ENCODE measurements at regions not wholly inside any gene's neighbourhood (a gene's known extent, or its start where the extent isn't known, plus 50 kb on each side); places are given as distances from the start of the nearest gene placed in this dataset.

DNA sequence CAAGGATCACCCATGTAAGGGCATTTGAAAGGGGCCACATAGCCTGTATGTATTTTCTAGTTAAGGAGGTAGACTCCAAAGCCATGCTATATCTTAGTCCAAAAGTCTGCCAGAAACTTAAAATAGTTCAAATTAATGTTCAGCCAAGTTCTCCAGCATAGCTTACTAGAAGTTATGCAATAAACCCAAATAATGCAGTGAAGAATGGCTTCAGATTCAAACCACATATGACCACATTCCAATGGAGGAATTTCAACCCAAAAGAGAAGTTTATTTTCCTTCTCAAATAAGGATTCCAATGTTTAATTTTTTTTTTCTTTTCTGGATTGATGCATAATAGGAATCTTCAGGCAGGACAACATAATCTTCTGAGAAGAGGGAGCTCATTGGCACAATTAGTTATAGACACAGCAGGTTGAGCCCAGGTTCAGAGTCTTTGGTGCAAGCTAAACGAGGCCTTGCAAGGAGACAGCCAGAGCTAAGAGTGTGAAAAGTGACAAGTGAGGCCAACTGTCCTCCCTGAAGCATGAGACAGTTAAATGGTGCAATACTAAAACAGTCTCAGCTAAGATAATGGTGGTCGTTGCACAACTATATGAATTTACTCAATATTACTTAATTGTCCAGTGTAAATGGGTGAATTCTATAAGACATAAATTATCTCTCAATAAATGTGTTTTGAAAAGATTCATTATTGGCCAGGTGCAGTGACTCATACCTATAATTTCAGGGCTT, 598.8 kb upstream of the CDH4 start:
- DNase-seq (ENCODE audit: low spot score), result no peak
- in situ Hi-C loops (cut with HindIII; ENCODE audit: low sequenced_read_pairs), result no loop called here

GRCh38 chr20:60658681-60659080, 593.4 kb upstream of the CDH4 start:
- in situ Hi-C loops (cut with HindIII; ENCODE audit: low sequenced_read_pairs), result no loop called here
- no peak for DNase-seq (ENCODE audit: low spot score)

DNA sequence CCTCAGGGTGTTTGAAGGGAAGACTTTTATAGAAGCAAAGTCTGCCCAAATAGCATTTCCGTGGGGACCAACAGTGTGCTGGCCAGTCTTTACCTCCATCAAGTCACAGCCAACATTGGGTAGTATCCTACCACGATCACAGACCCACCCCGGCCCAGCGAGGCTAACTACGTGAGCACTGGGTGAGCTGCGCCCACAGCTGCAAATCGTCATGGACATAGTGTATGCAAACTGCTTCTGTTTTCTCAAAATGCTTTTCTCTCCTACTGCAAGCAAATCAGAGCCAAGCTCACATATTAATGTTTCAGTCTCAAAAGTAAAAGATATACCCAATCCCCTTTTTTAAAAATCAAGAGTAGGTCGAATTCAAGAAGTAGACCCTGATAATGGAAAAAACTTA, 592.8 kb upstream of the CDH4 start:
- in situ Hi-C loops (cut with HindIII; ENCODE audit: low sequenced_read_pairs), result no loop called here
- no peak for DNase-seq (ENCODE audit: low spot score)

DNA sequence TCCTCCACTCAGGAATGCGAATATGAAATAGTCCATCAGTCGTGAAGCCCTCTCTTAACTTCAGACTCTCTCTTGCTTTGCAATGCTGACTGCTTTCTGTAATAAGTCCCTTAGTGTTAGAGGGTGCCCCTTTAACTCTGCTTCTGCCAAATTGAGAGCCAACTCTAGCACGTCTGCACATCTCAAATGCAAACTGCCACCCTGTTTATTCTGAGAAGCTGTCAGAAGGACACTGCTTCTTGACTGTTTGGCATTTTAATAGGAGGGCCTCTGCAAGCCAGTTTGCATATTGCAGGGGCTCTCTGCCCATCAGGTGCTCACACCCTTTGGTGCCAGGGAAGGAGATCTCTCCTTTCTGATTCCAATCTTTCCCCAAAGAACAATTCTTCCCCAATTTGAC, 589.8 kb upstream of the CDH4 start:
- DNase-seq (ENCODE audit: low spot score), result no peak
- in situ Hi-C loops (cut with HindIII; ENCODE audit: low sequenced_read_pairs), result no loop called here

- in situ Hi-C loops (cut with HindIII; ENCODE audit: low sequenced_read_pairs), result no loop called here
- DNase-seq (ENCODE audit: low spot score), result no peak
Observed at GRCh38 chr20:60664106-60664505, 588.0 kb upstream of the CDH4 start.

DNA sequence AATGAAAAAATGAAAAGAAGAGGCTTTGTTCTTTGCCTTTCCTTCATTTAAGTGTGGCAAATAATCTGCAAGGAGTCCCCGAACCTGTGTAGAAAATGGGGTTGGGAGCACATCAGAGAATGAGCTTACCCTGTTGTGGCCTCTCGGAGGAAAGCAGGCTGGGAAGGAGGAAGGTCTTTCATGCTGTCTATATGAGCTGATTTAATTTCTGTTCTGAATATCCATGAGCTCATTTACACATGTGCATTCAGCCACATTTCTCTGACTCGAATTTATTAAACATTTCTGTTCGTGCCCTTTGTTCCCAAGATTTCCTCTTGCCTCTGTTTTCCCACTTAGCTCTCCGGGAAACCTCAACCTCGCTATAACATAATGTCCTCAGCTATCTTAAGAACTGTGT, 584.4 kb upstream of the CDH4 start:
- in situ Hi-C loops (cut with HindIII; ENCODE audit: low sequenced_read_pairs), result no loop called here
- no peak for DNase-seq (ENCODE audit: low spot score)

- in situ Hi-C loops (cut with HindIII; ENCODE audit: low sequenced_read_pairs), result no loop called here
- DNase-seq (ENCODE audit: low spot score), result no peak
Observed at GRCh38 chr20:60669211-60669610, 582.9 kb upstream of the CDH4 start.

DNA sequence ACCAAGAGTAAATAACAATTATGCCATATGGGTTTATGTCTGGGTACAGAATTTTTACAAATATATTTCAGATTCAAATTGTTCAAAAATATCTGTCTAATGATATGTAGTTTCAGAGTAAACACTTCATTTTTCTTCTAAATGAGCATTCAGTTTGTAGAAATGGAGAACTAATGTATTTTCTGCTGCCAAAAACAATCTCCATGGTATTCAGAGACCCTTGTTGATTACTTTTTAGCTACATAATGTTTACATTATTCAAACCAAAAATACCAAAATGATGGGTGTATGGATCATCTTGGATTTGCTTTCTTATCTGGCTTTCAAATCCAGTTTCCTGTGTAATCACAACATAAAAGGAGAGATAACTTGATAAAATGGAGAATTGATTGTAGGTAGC, 576.0 kb upstream of the CDH4 start:
- DNase-seq (ENCODE audit: low spot score), result no peak
- in situ Hi-C loops (cut with HindIII; ENCODE audit: low sequenced_read_pairs), result no loop called here

DNA sequence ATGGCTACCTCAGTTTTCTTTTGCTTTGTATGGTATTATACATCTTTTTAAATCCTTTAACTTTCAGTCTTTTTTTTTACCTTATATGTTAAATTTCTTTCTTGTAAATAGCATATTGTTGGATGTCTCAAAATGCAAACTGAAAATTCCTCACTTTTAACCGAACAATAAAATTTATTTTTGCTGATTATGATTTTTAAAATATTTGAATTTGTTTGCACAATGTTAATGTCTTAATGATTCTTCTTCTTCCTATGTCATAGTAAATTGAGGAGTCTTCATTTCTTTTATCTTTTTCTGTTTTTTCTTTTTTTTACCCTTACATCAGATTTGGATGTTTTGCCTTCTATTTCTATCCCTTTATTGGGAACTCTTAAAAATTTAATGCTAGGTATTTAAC, 574.2 kb upstream of the CDH4 start:
- DNase-seq (ENCODE audit: low spot score), result no peak
- in situ Hi-C loops (cut with HindIII; ENCODE audit: low sequenced_read_pairs), result no loop called here

GRCh38 chr20:60680554-60680953, 571.5 kb upstream of the CDH4 start:
- no peak for DNase-seq (ENCODE audit: low spot score)
- in situ Hi-C loops (cut with HindIII; ENCODE audit: low sequenced_read_pairs), result no loop called here

DNA sequence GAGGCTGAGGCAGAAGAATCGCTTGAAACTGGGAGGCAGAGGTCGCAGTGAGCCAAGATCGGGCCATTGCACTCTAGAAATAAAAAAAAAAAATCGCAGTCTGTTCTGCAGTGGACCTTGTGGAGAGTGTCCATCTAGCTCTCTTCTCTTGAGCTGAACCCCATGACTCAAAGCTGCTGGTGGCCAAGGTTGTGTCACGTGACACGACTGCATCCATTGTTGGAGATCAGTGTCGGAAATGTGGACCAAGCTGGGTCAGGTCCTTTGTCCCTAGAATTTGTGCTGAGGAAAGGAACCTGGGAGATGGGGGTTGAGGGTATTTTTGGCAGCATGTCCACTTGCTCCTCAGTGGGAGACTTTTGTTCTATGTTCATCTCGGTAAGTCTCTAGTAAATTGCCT, 564.8 kb upstream of the CDH4 start:
- in situ Hi-C loops (cut with HindIII; ENCODE audit: low sequenced_read_pairs), result no loop called here
- no peak for DNase-seq (ENCODE audit: low spot score)

GRCh38 chr20:60690771-60691170, 561.3 kb upstream of the CDH4 start:
- DNase-seq (ENCODE audit: low spot score), result no peak
- in situ Hi-C loops (cut with HindIII; ENCODE audit: low sequenced_read_pairs), result no loop called here

DNA sequence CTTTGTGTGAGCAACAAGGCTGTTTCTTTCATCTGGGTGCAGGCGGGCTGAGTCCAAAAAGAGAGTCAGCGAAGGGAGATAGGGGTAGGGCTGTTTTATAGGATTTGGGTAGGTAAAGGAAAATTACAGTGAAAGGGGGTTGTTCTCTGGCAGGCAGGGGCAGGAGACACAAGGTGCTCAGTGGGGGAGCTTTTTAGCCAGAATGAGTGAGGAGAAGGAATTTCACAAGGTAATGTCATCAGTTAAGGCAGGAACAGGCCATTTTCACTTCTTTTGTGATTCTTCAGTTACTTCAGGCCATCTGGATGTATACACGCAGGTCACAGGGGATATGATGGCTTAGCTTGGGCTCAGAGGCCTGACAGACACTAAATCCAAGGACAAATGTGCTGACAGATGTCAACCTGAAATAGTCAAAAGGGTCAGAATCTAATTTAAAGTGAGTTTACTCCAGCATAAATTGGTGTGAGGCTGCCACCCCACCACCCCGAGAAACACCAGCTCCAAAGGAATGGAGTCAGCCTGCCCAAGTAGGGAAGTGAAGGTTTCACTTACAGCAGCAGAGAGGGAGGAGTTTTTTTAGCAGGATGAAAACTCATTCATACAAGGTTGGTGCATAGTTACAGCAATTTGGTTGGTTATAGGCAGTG, 560.0 kb upstream of the CDH4 start:
- in situ Hi-C loops (cut with HindIII; ENCODE audit: low sequenced_read_pairs), result no loop called here
- DNase-seq (ENCODE audit: low spot score), result no peak

GRCh38 chr20:60693496-60694133, 558.4 kb upstream of the CDH4 start:
- no peak for DNase-seq (ENCODE audit: low spot score)
- in situ Hi-C loops (cut with HindIII; ENCODE audit: low sequenced_read_pairs), result no loop called here

- in situ Hi-C loops (cut with HindIII; ENCODE audit: low sequenced_read_pairs), result no loop called here
- no peak for DNase-seq (ENCODE audit: low spot score)
Observed at GRCh38 chr20:60694763-60695162, 557.3 kb upstream of the CDH4 start.

DNA sequence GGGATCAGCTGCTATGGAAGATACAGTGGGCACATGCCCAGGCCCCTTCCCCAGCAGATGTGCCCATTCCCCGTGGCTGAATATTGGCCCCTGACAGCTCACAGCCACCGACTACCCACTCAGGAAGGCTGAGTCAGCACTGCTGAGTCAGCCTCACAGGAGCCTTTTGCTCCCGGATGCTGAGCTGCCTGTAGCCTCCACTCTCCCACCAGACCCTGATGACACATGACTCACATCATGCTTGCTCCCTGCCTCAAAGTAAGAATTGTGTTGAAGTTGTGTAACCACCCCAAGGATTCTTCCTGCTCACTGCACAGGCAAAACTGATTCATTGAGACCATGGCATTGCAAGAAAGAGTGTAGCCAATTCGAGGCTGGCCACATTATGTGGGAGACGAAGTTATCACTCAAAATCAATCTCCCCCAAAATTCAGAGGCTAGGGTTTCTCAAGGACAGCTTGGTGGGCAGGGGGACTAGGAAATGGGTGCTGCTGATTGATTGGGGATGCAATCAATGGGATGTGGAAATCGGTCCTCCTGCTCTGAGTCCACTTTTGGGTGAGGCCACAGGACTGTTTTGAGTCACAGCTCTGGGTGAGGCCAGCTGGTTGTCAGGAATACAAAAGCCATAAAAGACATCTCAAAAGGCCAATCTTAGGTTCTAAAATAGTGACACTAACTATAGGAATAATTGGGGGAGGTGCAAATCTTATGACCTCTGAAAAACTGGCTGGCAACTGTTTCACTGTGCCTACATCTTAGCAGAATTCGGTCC, 556.6 kb upstream of the CDH4 start:
- in situ Hi-C loops (cut with HindIII; ENCODE audit: low sequenced_read_pairs), result no loop called here
- no peak for DNase-seq (ENCODE audit: low spot score)

- in situ Hi-C loops (cut with HindIII; ENCODE audit: low sequenced_read_pairs), result no loop called here
Observed at GRCh38 chr20:60697252-60697651, 554.8 kb upstream of the CDH4 start.

GRCh38 chr20:60700728-60701127, 551.3 kb upstream of the CDH4 start:
- DNase-seq (ENCODE audit: low spot score), result no peak
- in situ Hi-C loops (cut with HindIII; ENCODE audit: low sequenced_read_pairs), result no loop called here

More at GRCh38 chr20:60697252-60697651, 554.8 kb upstream of the CDH4 start:
- no peak for DNase-seq (ENCODE audit: low spot score)

- no peak for DNase-seq (ENCODE audit: low spot score)
- in situ Hi-C loops (cut with HindIII; ENCODE audit: low sequenced_read_pairs), result no loop called here
Observed at GRCh38 chr20:60704147-60704546, 547.9 kb upstream of the CDH4 start.

DNA sequence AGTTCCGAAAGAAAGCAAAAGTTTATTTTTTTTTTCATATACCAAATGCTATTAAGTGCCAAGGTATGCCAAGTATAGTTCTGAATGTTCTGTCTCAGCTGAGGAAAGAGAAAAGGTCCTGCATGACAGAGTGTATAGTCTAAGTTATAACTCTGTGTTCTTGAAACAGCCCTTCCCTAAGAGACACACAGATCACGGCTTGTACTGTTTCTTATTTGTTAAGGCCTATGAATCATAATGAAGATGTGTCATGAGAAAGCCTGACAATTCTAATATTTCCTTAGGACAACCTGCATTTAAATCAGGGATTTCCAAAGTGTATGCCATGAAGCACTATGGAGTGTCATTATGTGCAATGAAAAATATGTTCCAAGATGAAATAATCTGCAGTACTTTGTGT, 538.7 kb upstream of the CDH4 start:
- no peak for DNase-seq (ENCODE audit: low spot score)
- in situ Hi-C loops (cut with HindIII; ENCODE audit: low sequenced_read_pairs), result no loop called here
